ENCODE measurements at regions not wholly inside any gene's neighbourhood (a gene's known extent, or its start where the extent isn't known, plus 50 kb on each side); places are given as distances from the start of the nearest gene placed in this dataset.
"Not testable (repeated sequence)": the region's sequence is repeated elsewhere in the genome, so short reads cannot be mapped to it uniquely, and the experiment has no call there.

- DNase-seq = no peak
Observed at GRCh38 chr1:188827400-188827799, 1650.3 kb downstream of the BRINP3 start.

- DNase-seq = not testable (repeated sequence)
Observed at GRCh38 chr1:188841111-188841696, 1636.5 kb downstream of the BRINP3 start.

GRCh38 chr1:188846468-188846867 is 1631.2 kb downstream of the BRINP3 start:
- DNase-seq = no peak

- no peak for DNase-seq
Observed at GRCh38 chr1:188857526-188858087, 1620.1 kb downstream of the BRINP3 start.

GRCh38 chr1:188867614-188868013 is 1610.0 kb downstream of the BRINP3 start:
- DNase-seq = no peak

- no peak for DNase-seq
Observed at GRCh38 chr1:188871164-188871563, 1606.5 kb downstream of the BRINP3 start.

- no peak for DNase-seq
Observed at GRCh38 chr1:188872376-188872775, 1605.3 kb downstream of the BRINP3 start.

GRCh38 chr1:188877668-188878067 is 1600.0 kb downstream of the BRINP3 start:
- no peak for DNase-seq

GRCh38 chr1:188888386-188888785 is 1589.3 kb downstream of the BRINP3 start:
- DNase-seq = no peak

- no peak for DNase-seq
Observed at GRCh38 chr1:188889166-188889565, 1588.5 kb downstream of the BRINP3 start.

GRCh38 chr1:188891958-188892357 is 1585.7 kb downstream of the BRINP3 start:
- no peak for DNase-seq

GRCh38 chr1:188895611-188896010 is 1582.1 kb downstream of the BRINP3 start:
- DNase-seq = no peak

GRCh38 chr1:188903241-188903640 is 1574.4 kb downstream of the BRINP3 start:
- DNase-seq = no peak

- DNase-seq = no peak
Observed at GRCh38 chr1:188904201-188904600, 1573.5 kb downstream of the BRINP3 start.

- DNase-seq = no peak
Observed at GRCh38 chr1:188906921-188907641, 1570.6 kb downstream of the BRINP3 start.

GRCh38 chr1:188930382-188930781 is 1547.3 kb downstream of the BRINP3 start:
- no peak for DNase-seq

- no peak for DNase-seq
Observed at GRCh38 chr1:188931506-188931905, 1546.2 kb downstream of the BRINP3 start.

GRCh38 chr1:188937965-188938551 is 1539.6 kb downstream of the BRINP3 start:
- no peak for DNase-seq

- no peak for DNase-seq
Observed at GRCh38 chr1:188941986-188942385, 1535.7 kb downstream of the BRINP3 start.

- no peak for DNase-seq
Observed at GRCh38 chr1:188949701-188950100, 1528.0 kb downstream of the BRINP3 start.

GRCh38 chr1:188958461-188959115 is 1519.1 kb downstream of the BRINP3 start:
- DNase-seq = no peak

GRCh38 chr1:188986745-188987417 is 1490.8 kb downstream of the BRINP3 start:
- no peak for DNase-seq

- no peak for DNase-seq
Observed at GRCh38 chr1:188988589-188988988, 1489.1 kb downstream of the BRINP3 start.
